ENCODE measurements at regions not wholly inside any gene's neighbourhood (a gene's known extent, or its start where the extent isn't known, plus 50 kb on each side); places are given as distances from the start of the nearest gene placed in this dataset.

GRCh38 chr4:14627038-14627437 is 375.2 kb upstream of the CPEB2 start:
- intact Hi-C loops (cut with DNase I): loop anchor here in 1 of 2 donors (10.0 kb wide), 1 partner anchor 288 kb away; no protein-coding TSS in a partner anchor
- ATAC-seq (no peak), DNase-seq (no peak)

DNA sequence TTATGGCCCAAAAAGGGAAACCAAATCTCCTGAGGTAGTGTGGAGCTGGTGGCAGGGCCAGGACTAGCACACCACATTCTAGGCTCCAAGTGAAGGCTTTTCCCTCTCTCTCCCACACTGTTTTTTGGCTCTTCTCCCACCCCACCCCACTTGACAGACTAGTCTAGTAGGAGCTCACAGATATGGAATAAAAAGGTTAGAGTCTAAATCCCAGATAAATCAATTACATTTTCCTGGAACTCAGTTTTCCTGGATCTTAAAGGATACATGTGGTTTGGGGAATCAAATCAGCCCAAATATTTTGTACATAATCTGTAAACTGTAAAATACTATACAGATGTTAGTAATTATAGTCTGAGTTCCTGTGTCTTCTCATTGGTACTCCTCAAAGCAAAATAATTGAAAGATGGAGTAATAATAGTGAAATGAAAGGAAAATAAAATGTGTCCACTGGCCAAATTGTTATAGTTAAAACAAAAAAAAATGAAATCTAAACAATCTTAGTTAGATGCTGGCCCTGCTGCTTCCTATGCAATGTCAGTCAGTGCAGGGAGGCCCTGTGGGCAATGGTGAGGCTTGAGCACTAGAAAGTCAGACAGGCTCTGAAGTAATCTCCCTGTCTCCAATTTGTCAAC is 370.4 kb upstream of the CPEB2 start:
- ATAC-seq (no peak), DNase-seq (no peak)
- intact Hi-C loops (cut with DNase I): no loop called here

DNA sequence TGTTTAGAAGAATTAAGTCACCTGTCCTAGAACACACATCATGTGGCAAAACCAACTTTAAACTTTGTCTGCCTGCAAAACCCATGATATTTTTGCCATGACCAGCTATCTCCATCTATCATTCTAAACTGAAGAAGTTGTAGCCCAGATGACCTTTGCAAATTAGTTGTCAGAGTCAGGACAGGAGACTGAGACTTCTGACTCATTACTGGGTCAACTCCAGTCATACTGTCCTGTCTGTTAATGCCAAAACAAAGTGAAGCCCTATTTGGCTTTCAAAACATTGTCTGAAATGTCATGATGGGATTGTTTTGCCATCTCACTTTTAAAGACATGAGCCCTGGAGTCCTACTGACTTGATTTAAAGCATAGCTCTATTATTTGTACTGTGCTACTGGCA is 365.7 kb upstream of the CPEB2 start:
- intact Hi-C loops (cut with DNase I): no loop called here
- no peak for ATAC-seq
- DNase-seq: no peak

GRCh38 chr4:14640476-14640875 is 361.8 kb upstream of the CPEB2 start:
- ATAC-seq: peak in 1 of 2 donors; percentile 48
- intact Hi-C loops (cut with DNase I): no loop called here
- DNase-seq: no peak

- intact Hi-C loops (cut with DNase I): no loop called here
- DNase-seq (no peak), ATAC-seq (no peak)
Measured at GRCh38 chr4:14641871-14642270, 360.4 kb upstream of the CPEB2 start.

DNA sequence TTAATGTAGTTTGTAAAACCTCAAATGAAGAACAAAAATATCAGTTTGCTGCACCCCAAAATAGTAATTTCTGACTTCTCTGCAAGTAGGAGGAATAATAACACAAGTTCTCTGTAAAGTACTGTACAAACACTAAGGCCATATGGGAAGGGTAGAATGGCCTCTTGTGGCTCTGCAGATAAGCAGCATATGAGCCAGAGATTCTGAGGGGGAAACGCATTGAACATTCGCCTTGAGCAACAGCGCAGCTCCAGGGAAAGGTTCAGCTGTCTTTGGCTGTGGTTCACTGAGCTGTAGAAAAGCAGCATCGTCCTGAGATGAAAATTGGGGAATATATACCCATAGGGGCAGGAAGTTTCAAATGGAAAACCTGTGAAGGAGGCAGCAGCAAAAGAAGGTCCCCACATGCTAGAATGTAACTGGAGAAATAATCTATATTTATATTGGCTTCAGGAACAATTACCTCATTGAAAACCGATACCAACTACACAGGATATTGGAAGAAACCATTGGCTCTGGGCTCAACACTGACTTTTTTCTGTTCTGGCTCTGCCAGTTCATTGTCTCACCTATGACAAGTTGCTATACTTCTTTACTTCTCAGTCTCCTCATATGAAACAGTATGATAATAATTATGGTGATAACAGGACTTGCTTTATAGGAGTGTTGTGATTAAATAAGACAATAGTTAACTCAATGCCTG is 357.6 kb upstream of the CPEB2 start:
- no peak for ATAC-seq
- no peak for DNase-seq
- intact Hi-C loops (cut with DNase I): no loop called here

- intact Hi-C loops (cut with DNase I): no loop called here
- ATAC-seq: no peak
Measured at GRCh38 chr4:14646831-14647230, 355.4 kb upstream of the CPEB2 start.

DNA sequence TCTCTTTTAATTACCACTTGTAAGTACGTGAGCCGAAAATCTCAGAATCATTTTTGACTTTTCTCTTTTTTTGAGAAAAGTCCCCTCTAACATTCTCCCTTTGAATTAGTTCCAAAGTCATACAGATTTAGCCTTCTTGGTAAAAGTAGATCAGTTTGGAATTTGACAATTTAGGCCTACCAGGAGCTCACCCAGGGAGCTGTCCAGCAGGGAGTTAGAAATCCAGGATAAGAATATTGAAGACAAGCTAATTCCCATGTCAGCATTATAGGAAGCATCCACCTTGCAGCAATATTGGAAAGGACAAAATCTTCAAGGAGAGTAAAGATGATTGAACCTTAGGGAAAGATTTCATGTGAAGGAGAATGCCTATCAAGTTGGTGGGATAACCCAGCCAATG is 352.2 kb upstream of the CPEB2 start:
- ATAC-seq (no peak), DNase-seq (no peak)
- intact Hi-C loops (cut with DNase I): no loop called here

More at GRCh38 chr4:14646831-14647230, 355.4 kb upstream of the CPEB2 start:
- DNase-seq: no peak

- DNase-seq (no peak), ATAC-seq (no peak)
- intact Hi-C loops (cut with DNase I): no loop called here
Measured at GRCh38 chr4:14652522-14652921, 349.8 kb upstream of the CPEB2 start.

DNA sequence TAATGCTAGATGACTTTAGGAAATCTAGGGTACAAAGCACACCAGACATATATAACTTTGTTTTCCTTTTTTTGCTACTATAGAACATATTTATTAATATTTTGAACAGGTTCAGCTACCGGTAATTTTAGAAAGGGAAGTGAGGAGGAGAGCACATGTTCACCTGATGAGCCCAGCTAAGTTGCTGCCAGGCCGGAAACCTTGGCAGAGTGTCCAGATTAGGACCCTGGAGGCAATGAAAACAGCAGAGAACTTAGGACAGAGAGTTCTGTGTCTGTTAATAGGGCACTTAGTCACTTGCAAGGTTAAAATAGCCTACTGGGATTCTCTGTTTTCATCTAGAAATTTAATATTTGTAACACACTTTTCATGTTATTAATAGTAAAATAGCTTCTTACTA is 348.9 kb upstream of the CPEB2 start:
- DNase-seq (no peak), ATAC-seq (no peak)
- intact Hi-C loops (cut with DNase I): no loop called here

- intact Hi-C loops (cut with DNase I): no loop called here
- no peak for DNase-seq
- no peak for ATAC-seq
Measured at GRCh38 chr4:14659286-14659685, 343.0 kb upstream of the CPEB2 start.

DNA sequence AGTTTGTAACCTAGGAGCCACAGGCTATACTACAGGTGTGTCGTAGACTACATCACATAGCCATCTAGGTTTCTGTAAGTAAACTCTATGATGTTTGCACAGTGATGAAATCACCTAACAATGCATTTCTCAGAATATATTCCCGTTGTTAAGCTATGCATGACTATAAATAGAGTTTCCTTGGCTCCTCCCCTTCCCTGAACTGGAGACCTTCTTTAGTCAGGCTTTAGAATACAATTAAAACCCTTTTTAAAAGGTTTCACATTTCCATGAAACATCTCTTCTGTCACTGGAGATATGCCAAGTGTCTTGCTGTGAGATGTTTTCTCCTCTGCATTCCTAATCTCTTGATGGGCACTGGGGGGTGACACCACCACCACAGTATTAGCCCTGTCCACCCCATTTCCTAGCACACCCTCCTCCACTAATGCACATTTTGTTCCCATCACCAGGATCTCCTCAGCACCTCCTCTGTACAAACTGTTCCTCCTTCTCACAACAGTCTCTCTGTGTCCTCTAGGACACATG is 334.6 kb upstream of the CPEB2 start:
- intact Hi-C loops (cut with DNase I): no loop called here
- ATAC-seq (no peak), DNase-seq (no peak)

- DNase-seq (no peak), ATAC-seq (no peak)
- intact Hi-C loops (cut with DNase I): no loop called here
Measured at GRCh38 chr4:14668296-14668695, 334.0 kb upstream of the CPEB2 start.

DNA sequence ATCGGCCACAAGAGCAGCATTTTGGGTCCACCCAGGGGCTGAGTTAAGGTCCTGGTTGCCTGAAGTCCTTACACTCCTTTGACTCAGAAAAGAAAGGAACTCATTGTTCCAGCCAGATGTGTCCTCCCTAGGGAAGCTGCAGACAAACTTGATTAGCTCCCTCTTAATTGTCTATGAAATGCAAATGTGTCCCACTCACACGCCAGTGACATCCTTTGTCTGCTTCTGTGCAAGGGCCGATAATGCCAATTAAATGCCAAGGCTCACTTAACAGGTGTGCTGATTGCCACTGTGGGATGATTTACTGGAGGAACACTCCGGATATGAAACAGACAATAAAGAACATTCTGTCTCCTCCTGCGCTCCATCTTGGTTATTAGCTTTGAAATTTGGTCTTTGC is 332.9 kb upstream of the CPEB2 start:
- ATAC-seq: no peak

DNA sequence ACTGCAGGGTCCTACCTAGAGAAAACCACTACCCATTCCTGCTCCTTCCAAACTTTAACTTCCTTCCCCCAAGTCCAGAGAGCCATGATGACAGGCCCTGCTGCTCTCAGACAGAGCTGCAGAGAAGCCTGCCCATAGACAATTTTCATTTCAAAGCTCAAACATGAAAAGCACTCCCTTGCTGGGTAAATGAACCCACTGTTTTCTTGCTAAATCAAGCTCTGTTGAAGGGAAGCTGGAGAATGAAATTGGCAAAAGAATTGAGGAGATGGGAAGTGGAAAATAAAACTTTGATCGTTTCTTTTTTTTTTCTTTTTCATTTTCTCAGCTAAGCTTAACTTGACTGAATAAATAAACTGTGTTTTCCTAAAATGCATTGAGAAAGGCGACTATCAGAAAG is 331.1 kb upstream of the CPEB2 start:
- DNase-seq: no peak
- no peak for ATAC-seq
- intact Hi-C loops (cut with DNase I): no loop called here

More for the DNA sequence above, 332.9 kb upstream of the CPEB2 start:
- intact Hi-C loops (cut with DNase I): no loop called here
- DNase-seq: no peak

DNA sequence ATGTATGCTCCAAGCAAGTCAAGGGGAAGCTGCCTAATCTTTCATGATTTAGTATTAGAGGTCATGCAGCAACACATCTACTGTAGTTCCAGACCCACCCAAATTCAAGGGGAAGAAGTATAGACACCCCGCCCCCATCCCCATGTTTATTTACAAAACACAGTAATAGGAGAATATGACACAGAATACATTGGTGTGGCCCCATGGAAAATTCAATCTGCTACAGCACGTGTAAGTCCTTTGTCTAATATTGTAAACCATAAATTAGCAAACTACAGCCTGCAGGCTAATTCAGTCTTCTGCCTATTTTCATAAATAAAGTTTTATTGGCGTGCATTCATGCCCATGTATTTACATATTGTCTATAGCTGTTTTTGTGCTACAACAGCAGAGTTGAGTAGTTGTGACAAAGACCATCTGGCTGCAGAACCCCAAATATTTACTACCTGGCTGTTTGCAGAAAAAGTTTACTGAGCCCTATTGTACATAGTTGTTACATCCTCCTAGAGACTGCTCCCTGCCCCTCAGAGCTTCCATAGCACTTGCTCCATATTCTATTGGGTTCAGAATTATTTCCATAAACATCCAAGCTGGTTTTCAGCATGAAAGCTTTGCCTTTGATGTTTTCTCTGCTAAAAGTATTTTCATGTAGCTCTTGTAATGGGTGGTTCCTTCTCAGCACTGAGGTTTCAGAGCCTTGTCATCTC is 326.8 kb upstream of the CPEB2 start:
- DNase-seq (no peak), ATAC-seq (no peak)
- intact Hi-C loops (cut with DNase I): no loop called here

DNA sequence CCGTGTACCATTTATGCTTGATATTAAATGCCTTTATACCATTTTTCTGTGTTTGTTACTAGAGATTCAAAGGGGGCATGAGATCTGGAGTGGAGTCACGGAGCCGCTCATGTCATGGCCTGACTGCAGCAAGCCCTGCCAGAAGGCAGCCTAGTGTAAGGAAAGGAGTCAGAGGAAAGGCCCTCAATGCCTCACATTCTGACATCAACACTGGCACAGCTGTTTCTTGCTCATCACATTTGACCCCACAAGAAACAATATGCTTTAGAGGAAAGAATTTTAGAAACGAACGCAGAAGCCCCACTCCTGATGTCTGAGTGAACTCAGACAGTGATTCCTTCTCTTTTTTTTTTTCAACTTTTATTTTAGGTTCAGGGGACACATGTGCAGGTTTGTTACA is 322.4 kb upstream of the CPEB2 start:
- intact Hi-C loops (cut with DNase I): no loop called here

GRCh38 chr4:14681330-14681729 is 321.0 kb upstream of the CPEB2 start:
- no peak for ATAC-seq
- no peak for DNase-seq
- intact Hi-C loops (cut with DNase I): no loop called here

More for the DNA sequence above, 322.4 kb upstream of the CPEB2 start:
- DNase-seq: no peak
- ATAC-seq: no peak

GRCh38 chr4:14693728-14694127 is 308.6 kb upstream of the CPEB2 start:
- intact Hi-C loops (cut with DNase I): no loop called here

GRCh38 chr4:14695095-14695845 is 307.0 kb upstream of the CPEB2 start:
- DNase-seq (no peak), ATAC-seq (no peak)
- intact Hi-C loops (cut with DNase I): no loop called here

More at GRCh38 chr4:14693728-14694127, 308.6 kb upstream of the CPEB2 start:
- no peak for DNase-seq
- ATAC-seq: no peak

Measured in left cardiac atrium (tissue), 4 donors.